ENCODE measurements at regions not wholly inside any gene's neighbourhood (a gene's known extent, or its start where the extent isn't known, plus 50 kb on each side); places are given as distances from the start of the nearest gene placed in this dataset.
"Not testable (repeated sequence)": the region's sequence is repeated elsewhere in the genome, so short reads cannot be mapped to it uniquely, and the experiment has no call there.

DNA sequence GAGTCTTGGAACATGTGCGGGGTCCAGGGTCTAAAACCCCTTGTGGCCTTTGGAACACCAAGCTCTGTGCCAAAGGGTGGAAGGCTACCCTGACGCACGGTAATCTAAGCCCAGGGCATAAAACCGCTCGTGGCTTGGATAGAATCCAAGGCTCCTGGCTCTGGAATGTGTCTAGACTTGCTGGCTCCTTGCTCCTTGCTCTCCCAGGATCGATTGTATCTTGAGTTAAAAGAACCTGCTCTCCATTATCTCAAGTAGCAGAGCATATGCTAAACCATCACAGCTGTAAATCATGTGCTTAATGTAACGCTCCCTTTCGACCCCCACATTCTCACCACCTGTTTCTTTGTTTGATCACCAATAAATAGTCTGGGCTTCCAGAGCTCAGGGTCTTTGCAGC is 50.3 kb downstream of the TLCD4 start:
- DNase-seq (ENCODE audit: low spot score): not testable (repeated sequence)

DNA sequence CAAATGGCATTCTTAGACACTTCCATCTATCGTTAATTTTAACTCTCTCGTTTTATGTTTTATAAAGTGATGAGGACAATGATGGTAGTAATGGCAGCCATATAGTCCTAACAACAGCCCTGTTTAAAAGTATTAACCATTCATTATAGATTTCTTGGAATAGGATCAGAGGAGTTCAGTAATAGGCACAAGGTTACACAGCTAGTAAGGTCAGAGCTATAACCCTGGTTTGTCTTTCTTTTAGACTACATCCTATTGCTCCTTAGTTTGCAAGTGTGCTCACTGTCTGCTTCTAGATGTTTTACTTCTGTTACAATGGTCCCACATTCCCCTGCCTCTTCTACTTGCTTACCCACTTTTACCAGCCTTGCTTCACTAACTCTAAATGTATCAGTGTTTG is 50.9 kb downstream of the TLCD4 start:
- DNase-seq (ENCODE audit: low spot score): no peak

DNA sequence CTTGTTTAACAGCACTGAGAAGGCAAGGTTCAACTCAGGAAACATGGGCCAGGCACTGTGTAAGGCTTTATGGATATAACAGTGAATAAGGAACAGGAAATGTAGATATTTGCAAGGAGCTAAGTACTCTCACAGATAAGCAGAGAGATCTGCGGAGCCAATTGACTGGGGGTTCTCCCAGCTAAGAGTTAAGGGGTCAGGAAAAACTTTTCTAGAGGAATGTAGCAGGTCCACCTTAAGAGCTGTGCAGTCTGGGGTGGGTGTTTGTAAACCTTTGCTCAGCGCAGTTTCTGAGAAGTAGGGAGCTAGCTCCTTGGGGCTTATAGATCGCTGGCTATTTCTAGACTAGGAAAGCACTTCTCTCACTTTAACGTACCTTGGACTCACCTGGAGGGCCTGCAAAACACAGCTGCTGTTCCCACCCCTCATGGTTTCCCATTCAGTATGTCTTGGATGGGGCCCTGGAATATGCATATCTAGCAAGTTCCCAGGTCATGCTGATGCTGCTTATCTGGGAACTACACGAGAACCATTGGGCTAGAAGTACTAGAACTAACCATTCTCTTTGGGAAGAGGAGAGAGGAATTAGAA is 51.7 kb downstream of the TLCD4 start:
- no peak for DNase-seq (ENCODE audit: low spot score)

DNA sequence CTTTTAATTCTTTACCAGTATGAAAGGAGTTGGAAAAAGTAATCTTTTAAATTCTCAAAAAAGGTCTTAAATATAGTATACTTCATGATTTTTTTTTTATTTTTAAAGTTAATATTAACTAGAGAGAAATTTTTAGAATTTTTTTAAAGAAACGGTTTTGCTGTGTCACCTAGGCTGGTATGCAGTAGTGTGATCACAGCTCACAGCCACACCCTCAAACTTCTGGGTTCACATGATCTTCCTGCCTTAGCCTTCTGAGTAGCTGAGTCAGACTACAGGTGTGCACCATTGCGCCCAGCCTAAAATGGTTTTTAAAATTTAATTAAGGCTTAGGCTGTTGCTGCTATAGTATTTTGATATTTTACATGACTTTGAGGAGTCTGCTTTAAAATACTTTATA is 52.4 kb downstream of the TLCD4 start:
- DNase-seq (ENCODE audit: low spot score): no peak

DNA sequence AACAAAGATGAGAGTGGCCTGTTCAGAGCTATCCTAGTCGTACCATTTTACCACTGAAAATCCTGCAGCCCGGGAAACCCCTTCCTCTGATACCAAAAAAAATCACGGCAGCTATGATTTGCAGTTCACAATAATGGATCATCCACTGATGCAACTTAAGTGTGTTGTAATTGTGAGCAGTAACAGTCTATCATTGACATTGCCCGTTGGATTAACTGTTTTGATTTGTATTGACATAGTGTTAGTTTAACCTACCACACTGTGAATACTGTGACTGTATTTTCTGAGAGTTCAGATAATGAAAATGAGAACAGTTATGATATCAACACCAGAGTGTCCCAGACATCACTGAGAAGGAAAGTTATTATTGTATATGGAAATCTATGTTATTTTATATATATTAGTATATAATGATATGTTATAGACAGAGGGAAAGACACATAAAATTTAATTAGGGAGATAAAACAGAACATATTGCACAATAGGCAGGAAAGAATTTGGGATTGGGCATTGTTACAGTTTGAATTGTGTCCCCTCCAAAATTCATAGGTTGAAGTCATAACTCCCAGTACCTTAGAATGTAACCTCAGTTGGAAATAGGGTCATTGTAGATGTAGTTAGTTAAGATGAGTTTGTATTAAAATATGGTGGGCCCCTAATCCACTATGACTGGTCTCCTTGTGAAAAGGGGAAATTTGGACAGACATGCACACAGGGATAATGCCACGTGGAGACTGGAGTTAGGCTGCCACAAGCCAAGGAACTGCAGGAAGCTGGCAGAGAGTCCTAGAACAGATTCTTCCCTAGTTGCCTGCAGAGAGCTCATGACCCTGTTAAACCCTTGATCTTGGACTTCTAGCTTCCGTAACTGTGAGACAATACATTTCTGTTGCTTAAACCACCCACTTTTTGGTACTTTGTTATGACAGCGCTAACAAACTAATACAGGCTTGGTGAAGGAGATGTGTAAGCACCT is 54.4 kb downstream of the TLCD4 start:
- no peak for DNase-seq (ENCODE audit: low spot score)

DNA sequence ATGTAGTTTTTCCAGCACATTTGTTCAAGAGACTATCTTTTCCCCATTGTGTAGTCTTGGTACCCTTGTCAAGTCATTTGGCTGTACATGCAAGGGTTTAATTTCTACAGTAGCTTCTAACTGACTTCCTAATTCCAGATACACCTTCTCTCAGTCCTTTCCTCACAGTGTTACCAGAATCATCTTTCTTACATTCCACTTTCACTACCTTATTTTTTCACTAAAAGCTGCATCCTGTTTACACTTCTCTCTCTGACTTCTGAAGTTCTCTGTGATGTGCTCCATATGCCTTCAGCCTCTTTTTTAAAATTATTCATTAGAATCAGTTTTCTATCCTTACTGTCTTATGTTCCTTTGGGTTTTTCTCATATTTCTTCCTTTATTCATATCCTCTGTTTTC is 57.1 kb upstream of the RWDD3 start:
- peak; percentile 3 for DNase-seq (ENCODE audit: low spot score)

DNA sequence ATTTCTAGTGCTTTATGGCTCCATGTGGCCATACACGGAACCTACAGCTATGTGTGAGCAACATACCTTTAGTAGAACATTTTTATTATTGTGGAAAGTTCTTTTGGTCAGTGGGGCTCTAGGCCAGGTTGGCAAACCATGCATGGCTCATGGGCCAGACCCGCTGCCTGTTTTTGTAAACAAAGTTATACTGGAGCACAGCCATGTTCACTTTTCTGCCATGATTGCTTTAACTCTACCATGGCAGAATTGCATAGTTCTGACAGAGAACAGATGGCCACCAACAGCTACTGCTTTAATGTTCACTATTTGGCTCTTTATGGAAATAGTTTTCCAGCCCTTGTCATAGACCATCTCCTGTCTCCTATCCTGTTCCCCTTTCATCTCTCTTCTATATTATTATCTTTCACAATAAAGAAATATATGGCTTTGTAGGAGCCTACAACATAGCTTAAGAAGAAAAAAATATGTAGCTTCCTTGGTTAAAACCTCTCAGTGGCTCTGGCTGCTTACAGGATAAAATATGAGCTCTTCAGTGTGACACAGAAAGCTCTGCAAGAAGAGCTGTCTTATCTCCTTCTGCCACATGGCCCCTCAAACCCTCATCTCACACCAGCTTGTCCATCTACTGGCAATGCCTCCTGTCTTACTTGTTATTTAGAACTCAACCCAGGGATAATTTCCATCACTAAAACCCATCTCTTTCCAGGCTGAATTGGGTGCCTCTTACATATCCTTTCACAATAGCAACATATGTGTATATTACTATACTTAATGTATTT is 54.6 kb upstream of the RWDD3 start:
- DNase-seq (ENCODE audit: low spot score): no peak

DNA sequence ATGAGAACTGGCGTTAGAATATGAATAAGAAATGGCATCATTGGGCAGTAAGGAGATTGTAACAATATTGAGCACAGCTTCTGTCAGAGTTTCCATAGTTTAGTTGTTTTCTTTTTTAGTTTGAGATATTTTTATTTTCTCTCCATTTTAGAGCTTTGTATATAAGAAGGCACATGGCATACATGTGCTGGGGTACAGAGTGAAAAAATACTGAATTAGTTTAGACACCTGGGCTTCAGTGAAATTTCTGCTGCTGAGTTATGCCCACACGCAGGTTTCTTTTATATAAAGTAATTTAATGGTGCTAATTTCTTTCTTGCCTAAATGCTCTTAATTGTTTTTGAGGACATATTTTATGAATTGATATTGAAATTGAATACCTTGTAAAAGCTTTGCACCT is 53.6 kb upstream of the RWDD3 start:
- no peak for DNase-seq (ENCODE audit: low spot score)

DNA sequence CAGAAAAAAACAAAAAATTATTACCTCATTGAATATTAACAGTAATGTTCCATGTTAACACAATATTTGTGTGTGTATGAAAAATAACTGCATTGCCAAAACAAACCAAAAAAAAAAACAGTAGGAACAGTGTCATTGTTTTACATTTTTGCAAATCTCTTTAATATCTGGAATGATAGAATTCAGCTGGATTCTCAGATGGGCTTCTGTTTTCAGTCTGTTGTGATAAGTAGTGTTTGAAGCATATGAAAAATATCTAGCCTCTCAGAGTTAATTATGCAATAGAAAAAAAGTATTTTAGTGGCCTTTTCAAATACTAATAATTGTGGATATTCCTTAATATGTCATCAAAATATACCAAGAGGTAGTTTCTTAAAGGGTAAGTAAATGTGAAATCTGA is 52.9 kb upstream of the RWDD3 start:
- no peak for DNase-seq (ENCODE audit: low spot score)

DNA sequence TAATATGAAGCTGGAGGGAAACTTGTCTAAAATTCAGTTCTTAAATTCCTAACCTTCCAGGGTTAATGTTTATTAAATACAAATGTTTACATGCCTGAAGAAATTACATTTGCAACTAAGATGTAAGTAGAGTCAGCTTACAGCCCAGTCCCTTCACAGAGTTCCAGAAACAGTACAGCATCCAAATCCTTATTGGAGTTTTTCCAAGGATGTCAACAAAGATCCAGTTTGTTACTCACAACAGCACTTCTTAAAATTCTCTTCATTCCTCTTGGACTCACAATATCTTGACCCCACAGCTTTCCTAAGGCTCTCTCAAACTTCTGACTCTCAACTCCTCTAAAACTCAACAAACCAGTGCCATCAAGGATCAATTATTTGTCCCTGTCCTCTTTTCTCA is 50.1 kb upstream of the RWDD3 start:
- DNase-seq (ENCODE audit: low spot score): no peak
